ENCODE measurements at regions not wholly inside any gene's neighbourhood (a gene's known extent, or its start where the extent isn't known, plus 50 kb on each side); places are given as distances from the start of the nearest gene placed in this dataset.

DNA sequence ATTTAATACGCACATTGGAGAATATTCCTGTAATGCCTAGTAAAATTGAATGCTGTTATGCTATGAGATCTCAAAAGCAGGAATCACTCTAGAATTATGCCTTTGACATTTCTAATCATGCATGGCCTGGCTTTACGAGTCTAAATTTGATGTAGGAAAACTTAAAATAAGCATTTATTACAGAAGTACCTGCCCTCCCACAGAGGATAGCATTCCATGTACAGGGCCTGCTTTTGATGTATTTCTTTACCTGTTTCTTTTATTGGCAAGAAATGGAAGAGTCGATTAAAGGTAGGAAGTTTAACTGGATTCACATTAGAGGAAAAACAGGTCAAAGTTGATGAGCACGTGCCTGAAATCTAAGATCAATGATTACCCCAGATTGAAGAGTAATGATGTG, 219.5 kb downstream of the PCDH7 start:
- no peak for DNase-seq

DNA sequence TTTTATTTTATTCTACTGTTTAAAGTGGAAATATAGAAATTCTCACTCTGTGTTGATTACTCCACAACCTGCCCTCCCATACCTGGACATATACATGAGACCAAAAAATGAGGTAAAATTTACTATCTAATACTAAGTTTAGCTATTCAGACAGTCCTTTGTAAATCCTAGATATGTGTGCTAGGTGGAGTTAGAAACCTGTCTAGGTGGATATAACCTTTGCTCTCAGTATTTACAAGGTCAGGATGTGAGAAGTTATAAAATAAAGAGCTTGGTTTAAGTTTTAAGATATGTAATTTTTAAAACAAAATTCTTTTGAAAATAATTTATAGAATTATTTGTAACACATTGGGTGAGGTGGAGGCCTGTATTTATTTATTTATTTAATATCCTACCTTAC, 221.5 kb downstream of the PCDH7 start:
- DNase-seq: no peak

DNA sequence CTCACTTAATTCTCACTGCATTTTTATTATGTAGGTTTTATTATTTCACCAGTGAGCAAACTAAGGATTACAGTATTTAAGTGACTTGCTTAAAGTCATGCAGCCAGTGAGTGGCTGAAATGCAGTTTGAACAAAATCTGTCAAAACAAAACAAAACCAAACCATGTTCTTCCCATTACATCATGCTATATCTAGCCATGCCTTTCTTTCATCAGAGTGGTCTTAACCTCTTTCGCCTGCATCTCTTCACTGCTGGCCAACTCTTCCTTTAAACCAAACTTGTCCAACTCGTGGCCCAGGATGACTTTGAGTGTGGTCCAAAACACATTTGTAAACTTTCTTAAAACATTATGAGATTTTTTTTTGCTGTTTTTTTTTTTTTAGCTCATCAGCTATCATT, 223.2 kb downstream of the PCDH7 start:
- DNase-seq: no peak

DNA sequence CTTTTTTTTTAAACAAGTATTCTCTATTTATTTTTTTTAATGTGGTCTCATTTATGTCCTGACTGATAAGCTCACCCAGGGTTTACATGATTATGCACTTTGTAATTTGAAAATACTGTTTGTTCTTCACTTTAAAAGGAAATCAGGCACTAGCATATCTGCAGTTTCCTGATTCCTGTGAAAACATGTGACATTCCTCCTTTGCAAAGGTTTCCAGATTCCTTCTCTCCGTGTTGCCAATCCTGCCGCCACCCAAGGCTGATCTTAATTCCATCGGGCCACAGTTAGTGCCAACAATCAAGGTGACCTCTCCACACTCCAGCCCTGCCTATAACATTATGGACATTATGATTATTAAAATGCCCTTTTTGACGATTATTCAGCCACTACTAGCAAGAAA, 225.4 kb downstream of the PCDH7 start:
- DNase-seq: no peak

DNA sequence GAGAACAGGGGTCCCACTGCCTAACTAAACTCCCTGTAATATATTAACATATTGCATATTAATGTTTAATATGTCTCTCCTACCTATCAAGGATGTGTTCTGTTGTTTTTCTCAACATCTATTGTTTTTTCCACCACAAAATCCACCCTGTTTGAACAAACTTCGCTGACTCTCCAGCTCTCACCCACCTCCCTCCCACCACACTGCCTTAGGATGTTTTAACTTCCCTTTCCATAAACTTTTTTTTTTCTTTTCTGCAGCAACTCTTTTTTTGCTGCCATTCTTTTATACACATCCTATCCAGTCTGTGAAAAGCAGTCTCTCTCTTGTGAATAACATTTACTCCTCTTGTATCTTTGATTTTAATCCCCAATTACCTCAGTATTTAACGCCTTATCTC, 226.1 kb downstream of the PCDH7 start:
- DNase-seq: no peak

DNA sequence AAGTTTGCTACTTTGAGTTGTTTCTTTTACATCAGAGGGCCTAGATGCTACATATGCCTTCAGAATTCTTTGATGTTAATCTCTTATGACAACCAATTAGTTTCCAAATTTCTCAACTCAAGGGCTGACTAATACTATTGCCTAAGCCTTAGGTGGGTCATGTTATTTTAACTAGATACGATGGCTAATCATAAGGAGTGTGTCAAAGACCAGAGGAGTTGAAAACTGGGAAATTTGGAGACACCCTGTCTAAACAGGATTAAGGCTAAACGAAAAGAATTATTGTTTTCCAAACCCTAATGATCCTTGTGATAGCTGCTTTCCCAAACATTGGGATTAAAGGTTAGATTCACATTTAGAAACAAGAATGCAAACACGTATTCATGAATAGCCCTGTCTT, 228.5 kb downstream of the PCDH7 start:
- no peak for DNase-seq

DNA sequence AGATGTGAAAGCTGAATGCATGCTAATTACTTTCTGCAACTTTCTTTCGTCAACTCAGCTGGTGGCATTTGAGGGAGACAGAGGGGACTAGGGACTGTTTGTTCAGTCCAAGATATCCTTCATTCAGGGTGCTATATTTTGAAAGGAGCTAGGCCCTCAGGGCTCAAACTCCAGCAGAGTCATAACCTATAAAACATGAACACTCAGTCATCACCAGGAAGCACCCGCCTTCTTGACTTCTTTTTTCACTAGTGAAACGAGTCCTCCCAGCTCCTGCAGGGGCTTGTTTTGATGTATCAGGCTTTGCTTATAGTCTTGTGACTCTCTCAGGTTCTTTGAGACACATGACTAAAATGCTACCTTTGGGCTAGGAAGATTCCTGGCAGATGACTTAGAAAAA, 230.6 kb downstream of the PCDH7 start:
- no peak for DNase-seq

DNA sequence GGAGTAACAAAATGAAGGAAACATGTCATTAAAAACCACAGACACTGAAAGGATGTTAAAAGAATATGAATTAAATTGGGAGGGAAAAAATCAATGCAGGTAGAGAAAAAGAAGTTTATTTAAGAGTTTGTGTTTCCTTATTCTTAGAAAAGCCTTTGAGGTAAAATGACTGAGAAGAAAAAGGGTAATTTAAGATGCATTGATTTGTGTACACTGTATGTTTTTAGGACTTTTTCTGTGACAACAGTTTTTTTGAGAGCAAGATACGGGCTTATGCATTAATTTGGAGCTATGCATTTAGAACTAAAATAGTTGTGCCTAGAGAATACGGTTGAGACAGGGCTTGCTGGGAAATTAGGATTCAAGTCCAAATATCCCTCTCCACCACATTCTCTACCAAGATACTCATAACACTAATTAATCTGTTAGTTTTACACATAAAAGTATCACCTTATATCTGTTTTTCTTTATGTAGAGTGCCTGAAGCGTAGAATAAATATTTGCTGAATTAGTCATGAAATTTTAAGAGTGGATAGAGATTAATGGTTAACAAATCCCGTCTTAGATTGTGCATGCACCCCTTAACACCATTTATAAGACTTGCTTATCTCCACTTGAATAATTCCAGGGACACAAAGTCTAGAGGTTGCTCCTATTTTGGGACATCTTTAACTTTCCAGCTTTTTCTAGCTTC, 232.5 kb downstream of the PCDH7 start:
- DNase-seq: no peak

DNA sequence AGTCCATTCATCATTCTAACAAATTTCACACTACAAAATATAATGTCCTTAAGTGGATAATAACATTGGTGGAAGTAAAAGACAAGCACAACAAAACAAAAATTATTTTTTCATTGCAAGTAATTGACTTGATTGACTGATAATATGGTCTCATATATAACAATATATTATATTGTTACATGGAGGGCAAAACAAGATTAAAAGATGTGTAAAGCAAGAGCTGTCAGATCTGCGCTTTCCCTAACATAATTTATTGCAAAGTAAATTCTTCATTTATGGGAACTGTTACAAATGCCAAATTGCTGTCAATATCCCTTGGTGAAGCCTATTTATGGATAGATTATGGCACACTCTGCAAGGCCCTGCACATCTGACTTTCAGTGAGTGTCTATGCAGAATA, 233.6 kb downstream of the PCDH7 start:
- DNase-seq: no peak

DNA sequence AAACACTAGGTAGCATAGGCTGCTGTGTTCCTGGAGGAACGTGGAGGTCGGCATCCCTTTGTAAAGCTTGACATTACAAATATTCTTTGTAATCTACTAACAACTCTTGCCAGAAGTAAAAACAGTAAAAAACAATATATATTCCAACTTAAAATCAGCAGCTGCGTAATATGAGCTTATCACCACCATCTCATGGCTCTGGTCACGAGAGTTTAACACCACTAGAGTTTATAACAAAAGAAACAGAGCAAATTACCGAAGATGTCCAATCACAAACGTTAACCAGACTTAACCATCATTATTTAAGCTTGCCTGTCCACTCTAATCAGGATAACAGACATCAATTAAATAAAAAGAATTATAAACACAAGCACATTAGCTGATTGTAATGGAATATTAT, 236.7 kb downstream of the PCDH7 start:
- no peak for DNase-seq

DNA sequence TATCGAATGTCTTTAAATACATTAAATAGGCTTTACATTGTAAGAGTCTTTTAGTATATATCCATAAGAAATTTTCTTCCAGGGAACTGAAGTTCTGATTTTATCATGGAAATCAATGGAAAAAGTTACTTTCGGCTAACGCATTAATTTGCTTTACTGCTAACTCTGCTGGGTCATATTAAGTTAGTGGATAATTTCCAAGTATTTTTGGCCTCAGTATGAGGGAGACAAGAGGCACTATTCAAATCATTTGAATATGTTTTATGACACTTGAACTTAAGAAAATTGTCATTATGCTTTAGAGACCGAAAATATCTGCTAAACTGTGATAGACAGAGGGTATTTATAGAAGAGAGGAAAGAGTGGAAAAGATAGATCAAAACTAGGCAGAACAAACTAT, 237.5 kb downstream of the PCDH7 start:
- DNase-seq: peak; percentile 40

DNA sequence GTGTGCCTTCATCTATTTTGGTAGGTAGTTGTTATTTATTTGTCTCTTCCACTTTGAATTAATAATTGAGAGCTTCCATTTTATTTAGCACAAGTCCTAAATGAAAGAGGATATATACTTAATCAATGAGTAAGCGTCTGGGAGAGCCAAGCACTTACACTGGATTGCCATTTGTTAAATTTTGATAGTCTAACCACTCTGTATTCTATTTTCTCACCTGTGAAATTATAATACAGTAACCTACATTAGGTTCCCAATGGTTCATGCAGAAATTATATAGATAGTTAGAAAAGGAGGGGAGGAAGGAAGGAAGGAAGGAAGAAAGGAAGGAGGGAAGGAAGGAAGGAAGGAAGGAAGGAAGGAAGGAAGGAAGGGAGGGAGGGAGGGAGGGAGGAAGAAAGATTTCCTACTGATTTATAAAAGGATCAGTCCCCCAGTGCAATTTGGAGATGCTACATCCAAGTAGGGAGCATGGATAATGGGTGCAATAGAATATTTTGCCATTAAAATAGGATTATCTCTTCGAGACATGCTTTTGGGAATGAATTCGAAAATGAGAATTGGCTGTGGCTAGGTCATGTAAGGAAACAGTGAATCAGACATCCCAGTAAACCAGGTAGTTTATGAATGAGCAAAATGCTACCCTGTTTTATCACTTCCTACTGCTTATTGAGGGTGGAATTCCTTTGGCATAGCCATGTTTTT, 239.8 kb downstream of the PCDH7 start:
- DNase-seq: no peak

DNA sequence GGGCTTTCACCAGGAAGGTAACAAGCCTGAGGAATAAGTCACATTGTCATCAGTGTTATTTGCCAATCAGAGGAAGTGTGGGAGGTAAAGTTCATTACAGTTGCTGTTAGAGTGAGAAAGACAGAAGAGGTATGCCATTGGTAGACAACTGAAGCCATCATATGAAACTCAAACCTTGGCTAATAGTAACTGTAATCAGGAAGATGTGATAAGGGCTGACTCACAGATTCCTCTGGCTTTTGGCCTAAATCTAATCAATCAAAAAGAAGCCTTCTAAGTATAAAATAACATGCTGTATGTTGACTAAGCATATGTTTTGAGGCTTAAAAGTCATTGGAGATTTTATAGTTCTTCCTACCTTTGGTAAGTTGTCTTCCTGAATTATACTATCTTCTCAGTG, 242.8 kb downstream of the PCDH7 start:
- no peak for DNase-seq

DNA sequence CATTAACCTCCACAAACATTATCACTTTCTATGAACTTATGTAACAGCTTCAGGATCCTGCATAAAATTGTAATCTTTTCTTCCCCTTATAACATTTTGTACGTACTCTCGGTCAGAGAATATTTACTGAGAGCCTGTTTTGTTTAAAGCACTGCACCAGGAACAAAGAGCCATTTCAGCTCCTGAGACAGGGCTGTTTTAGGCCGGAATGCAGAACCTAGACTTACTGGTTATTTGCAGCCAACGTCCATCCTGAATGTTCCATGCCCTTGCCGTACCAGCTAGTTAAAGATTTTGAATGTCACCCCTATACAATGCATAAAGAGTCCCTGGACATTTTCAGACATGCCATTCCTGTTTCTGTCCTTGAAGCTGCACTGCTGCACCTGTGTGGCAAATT, 248.8 kb downstream of the PCDH7 start:
- no peak for DNase-seq

DNA sequence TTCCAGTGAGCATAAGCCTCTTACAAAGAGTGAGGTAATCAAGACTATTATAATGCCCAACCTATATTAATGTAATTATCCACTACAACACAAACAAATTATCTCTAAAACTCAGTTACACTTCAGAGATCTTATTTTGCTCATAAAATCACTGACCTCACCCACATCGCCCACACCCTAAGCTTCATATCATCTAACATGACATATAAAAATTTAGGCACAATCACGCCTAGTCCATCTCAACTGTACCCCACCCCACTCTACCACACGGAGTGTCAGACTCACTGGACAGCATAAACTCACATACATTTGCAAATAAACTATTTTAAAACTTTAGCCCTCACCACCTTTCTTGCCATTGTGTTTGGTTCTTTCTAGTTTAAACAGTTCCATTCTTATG, 252.4 kb downstream of the PCDH7 start:
- no peak for DNase-seq

DNA sequence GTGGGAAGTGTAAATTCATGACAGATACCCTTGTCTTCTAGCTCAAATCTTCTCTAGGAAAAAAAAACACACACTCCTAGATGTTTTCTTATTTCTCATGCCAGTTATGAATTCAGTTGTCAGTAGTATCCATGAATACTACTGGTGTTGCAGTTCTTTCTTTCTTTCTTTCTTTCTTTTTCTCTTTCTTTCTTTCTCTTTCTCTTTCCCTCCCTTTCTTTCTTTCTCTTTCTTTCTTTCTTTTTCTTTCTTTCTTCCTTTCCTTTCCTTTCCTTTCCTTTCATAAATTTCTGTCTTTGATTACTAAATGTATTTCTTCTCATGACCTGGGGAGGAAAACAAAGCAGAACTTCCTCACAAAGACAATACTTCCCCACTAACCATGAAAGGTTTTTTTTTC, 253.8 kb downstream of the PCDH7 start:
- no peak for DNase-seq

DNA sequence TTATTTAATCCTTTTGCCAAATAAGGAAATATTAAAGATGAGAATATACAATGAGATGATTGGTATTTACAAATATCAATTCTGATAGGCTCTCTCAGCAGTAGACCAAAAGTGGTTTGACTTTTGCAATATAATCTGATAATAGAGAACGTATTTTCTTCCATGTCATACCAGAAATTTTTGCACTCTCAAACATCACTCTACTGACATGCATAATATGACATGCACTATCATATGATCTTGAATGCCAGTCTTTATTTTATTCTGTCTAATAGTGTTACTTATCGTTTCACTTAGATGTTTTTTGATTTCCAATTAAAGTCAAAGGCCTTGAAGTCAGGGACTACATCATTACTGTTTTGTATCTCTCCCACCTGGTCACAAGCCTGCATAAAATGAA, 259.2 kb downstream of the PCDH7 start:
- DNase-seq: no peak

DNA sequence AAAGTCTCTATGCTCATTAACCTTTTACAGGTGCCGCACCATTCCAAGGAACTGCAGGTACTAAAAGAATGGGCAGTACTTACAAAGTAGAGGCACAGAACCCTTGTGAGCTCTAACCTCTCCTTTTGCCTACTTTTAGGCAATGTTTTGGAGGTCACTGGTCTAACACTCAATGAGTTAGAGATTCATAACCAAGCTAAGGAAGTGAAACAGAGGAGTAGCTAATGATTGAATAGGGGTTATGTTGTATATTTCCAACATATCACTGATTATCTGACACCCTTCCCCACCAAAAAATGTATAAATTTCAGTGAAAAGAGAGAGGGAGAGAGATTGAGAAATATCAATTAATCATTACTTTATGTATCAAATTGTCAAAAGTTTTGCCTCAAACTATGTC, 269.3 kb downstream of the PCDH7 start:
- no peak for DNase-seq

DNA sequence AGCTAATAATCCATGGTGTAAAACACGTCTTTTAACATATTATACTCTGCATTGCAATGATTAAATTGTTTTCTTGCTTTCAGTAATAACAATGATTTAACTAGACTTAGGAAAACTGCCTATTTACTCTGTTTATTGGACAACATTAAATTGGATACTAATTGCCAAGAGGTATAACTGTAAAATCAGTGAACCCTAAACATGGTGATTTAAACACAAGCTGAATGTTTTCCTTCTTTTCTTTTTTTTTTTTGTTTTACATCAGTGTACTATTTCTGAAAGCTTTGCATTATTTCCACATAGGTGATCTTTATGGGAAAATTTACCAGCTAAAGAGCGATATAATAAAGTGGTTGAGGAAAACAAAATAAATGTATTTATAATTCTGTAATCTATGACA, 276.7 kb downstream of the PCDH7 start:
- no peak for DNase-seq

DNA sequence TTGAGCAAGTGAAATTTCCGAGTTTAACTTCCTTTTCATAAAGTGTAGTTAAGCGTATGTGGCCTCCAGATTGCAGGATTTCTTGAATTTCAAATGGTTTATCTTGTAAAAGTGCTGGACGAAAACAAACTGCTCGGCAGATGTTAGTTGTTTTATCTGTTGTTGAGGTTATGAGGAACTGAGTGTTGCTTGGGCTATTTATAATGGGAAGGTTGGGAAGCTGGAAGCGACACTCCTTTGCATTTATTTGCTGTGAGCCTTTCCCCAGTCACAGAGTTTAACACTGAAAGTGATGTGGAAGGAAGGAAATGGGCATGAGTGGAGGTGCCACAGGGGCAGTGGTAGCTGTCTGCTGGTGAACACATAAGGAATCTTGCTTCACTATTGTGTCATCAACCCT, 284.9 kb downstream of the PCDH7 start:
- no peak for DNase-seq

DNA sequence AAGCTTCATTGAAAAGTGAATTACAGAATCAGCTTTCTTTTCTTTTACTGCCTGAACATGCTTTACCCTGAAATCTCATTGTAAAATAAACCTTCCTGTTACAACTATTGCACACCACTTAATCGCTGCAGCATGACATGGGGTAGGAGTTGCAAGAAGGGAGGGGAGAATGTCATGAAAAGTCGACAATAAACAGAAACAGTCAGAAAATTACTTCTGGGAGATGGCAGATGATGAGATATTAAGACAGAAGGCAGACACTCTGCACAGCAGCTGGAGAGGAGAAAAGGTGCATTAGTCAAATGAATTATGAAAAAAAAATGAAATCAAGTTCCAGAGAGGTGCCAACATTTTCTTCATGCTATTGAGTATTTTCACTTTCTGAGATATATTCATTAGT, 287.7 kb downstream of the PCDH7 start:
- DNase-seq: no peak

DNA sequence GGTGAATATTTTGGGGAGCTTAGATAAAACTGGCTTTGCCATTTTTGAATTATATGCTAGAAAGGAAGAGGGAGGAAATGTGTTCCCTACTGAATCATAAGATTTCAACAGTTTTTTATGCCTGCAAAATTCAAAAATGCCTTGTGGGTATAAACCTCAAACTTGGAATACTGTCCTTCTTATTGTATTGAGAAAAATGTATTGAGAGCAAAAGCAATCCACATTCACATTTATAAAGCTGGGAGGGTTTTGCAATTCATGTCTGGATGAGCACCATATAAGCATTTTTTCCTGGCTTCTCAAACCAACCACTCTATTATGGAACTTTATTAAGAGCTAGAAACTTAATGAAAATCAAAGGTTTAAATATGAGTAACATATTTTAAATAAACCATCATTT, 289.8 kb downstream of the PCDH7 start:
- DNase-seq: no peak

DNA sequence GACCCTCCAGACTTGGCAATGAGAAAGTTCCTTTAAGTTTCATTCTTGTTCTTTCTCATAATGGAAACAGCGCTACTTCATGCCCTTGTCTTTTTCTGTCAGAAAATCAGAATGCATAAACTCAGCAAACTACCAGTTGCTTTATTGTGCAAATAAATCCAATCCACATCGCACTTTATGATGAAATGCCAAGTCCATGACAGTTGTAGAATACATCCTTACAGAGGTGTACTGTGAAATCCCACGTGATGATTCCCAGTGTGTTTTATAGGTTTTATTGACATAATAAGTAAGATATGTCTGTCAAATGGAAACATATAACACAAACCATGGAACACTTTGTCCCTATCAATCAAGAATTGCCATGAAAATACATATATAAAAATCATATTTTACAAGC, 295.0 kb downstream of the PCDH7 start:
- DNase-seq: no peak

DNA sequence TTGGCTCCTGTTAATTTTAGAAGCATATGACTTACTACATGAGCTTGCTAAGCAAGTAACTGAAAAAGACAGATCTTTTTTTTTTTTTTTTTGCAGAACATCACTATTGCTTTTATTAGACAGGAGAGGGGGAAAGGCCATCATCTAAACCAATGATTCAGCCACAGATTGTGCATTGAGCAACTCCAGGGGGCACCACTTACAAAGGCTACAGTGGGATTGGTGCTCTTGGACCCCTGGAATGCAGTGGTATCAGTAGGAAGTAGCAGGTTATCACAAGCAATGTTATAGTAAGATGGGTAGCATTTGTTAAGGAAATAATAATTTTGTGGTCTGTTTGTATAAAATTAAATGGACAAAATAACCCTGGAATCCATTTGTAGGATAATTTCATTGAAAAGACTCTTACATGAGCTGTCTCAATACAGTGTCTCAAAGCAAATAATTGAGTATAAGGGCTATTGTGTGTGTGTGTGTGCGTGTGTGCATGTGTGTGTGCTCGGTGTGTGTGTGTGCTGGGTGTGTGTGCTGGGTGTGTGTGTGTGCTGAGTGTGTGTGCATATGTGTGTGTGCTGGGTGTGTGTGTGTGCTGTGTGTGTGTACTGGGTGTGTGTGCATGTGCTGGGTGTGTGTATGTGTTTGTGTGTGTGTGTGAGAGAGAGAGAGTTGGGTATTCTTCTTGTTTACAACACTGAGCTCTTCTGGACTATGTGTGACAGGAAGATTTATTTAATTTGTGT, 296.3 kb downstream of the PCDH7 start:
- DNase-seq: no peak

Data from skin of body (tissue), 1 donor.